HG02970 (cell line): ENCODE measurements at regions not wholly inside any gene's neighbourhood (a gene's known extent, or its start where the extent isn't known, plus 50 kb on each side); places are given as distances from the start of the nearest gene placed in this dataset.

Experiments
- ATAC-seq: cut with Tn5 transposase; IDR thresholded peaks from one replicate; pipeline ENCODE4 v1.9.1; 2021; ENCODE audit warnings: mild to moderate bottlenecking, moderate library complexity, moderate number of reproducible peaks; ENCODE audit not compliant: unreplicated experiment, low FRiP score

DNA sequence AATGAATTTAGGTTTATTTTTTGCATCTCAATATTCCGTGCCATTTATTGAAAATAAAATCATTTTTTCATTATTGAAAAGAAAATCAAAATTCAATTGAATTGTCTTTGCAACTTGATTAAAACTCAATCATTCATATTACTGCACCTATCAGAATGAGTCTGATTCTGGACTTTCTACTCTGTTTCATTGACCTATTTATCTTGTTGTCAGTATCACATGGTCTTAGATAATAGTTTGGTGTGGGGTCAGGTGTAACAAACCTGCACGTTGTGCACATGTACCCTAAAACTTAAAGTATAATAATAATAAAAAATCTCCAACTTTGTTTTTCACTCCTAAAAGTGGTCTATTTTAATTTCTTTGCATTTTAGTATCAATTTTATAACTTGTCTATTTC is 422.9 kb downstream of the RAD51AP2 start:
- no peak for ATAC-seq

DNA sequence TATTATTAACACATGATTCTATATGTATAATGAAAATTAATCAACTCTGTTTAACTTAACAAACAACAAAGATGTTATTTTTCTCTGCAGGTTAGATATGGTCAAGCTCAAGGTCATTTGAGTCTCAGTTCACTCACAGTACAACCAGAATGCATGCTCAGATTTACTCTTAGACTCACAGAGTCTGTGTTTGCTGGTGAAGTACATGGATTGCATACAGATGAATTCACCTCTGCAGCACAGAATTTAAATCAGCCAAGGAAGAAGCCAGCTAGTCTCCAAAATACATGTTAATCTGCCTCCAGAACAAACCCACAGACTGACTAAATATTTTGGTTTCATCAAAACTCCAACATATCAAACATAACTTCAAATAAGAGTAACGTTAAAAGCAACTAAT is 424.5 kb downstream of the RAD51AP2 start:
- no peak for ATAC-seq

DNA sequence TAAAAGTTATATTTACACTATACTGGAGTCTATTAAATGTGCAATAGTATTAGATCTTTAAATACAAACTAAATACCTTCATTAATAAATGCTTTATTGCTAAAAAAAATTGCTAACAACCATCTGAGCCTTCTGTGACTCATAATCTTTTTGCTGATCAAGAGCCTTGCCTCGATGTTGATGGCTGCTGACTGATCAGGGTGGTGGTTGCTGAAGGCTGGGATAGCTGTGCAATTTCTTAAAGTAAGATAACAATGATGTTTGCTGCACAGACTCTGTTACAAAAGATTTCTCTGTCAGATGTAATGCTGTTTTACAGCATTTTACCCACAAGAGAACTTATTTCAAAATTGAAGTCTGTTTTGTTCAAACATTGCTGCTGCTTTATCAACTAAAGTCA is 421.4 kb upstream of the CYRIA start:
- ATAC-seq: no peak

- ATAC-seq: no peak
Observed at GRCh38 chr2:17085546-17086202, 420.0 kb upstream of the CYRIA start.

GRCh38 chr2:17084877-17085276 is 419.2 kb upstream of the CYRIA start:
- no peak for ATAC-seq

GRCh38 chr2:17083902-17084301 is 418.3 kb upstream of the CYRIA start:
- ATAC-seq: no peak

DNA sequence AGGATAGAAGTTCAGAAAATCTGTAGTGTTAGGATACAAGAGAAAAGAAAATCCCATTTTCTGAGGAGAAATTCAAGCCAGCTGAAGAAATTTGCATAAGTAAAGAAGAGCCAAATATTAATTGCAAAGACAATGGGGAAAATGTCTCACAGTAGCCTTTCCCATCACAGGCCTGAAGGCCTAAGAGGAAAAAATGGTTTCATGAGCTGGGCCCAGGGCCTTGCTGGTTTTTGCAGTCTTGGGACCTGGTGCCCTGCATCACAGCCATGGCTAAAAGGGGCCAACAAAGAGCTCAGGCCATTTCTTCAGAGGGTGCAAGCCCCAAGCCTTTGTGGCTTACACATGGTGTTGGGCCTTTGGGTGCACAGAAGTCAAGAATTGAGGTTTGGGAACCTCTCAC is 413.6 kb upstream of the CYRIA start:
- ATAC-seq: no peak

- ATAC-seq: no peak
Observed at GRCh38 chr2:17076533-17076932, 410.9 kb upstream of the CYRIA start.

DNA sequence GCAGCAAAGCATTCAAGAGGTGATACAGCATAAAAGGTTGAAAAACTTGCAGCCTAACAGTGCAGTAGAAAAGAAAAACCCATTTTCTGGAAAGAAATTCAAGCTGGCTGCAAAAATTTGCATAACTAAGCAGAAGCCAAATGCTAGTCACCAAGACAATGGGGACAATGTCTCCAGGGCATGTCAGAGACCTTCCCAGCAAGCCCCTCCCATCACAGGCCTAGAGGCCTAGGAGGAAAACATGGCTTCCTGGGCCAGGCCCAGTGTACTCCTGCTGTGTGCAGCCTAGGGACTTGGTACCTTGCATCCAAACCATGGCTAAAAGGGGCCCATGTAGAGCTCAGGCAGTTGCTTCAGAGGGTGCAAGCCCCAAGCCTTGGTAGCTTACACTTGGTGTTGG is 405.1 kb upstream of the CYRIA start:
- ATAC-seq: no peak

DNA sequence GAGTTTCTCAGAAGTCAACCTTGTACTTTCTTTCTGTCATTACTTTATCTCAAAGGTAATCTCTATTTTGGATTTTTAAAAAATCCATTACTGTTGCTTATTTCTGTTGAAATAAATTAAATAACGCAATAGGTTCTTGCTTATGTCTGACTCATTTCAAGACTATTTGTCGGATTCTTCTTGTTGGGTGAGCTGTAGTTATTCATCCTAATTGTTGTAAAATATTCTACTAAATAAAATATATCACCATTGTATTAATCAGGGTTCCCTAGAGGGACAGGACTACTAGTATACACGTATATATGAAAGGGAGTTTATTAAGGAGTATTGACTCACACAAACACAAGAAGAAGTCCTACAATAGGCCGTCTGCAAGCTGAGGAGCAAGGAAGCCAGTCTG is 403.9 kb upstream of the CYRIA start:
- no peak for ATAC-seq

GRCh38 chr2:17068021-17068420 is 402.4 kb upstream of the CYRIA start:
- ATAC-seq: no peak

DNA sequence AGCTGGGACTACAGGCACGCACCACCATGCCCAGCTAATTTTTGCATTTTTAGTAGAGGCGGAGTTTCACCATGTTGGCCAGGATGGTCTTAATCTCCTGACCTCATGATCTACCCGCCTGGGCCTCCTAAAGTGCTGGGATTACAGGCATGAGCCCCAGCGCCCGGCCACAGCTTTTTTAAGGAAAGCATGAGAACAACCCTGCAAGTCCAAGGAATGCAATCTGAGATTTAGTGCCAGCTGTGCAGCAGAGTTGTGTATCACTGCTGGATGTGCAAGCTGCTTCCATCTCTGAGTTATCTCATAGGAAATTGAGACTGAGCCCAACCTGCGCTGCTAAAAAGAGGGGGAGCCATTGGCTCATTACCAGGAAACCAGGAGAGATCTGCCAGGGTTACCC is 399.9 kb upstream of the CYRIA start:
- no peak for ATAC-seq

GRCh38 chr2:17061028-17061427 is 395.4 kb upstream of the CYRIA start:
- ATAC-seq: no peak

DNA sequence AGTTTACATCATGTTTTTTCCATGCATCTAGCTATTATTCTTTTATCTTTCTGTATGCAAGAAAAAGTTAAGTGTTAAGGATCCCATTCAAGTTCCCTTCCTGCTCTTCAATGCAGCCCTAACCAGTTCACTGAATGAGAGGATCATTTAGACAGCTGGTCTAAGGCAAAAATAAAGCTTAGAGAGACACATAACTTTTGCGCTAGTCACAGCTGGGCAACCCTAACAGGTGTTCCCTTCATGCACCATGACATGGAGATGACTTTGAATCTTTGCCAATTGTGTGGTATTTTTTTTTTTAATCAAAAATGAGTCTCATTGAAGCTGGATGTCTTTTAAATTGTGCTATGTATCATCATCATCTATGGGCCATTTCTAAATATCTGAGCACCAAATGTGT is 393.8 kb upstream of the CYRIA start:
- ATAC-seq: no peak

- no peak for ATAC-seq
Observed at GRCh38 chr2:17058772-17059402, 393.3 kb upstream of the CYRIA start.

- no peak for ATAC-seq
Observed at GRCh38 chr2:17057109-17058017, 391.7 kb upstream of the CYRIA start.

- no peak for ATAC-seq
Observed at GRCh38 chr2:17056236-17056635, 390.6 kb upstream of the CYRIA start.

GRCh38 chr2:17052001-17052400 is 386.4 kb upstream of the CYRIA start:
- no peak for ATAC-seq

DNA sequence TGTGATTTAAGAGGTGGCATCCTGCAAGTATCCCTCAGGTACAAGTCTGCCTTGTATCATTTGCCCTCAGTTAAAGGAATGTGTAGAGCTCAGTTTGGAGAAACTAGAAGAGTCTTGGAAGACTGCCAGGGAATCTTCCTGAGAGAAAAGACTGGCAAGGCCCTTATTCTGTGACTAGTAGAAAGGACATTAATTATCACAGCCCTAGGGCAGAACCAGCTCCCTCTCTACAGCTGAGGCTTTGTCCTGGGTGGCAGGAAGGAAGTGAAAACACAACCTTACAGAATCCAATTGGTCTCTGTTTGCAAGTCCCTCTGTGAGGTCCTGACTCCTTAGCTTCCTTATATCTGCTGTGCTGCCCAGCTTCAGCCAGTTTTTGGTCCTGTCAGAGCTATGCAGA is 385.9 kb upstream of the CYRIA start:
- ATAC-seq: no peak

DNA sequence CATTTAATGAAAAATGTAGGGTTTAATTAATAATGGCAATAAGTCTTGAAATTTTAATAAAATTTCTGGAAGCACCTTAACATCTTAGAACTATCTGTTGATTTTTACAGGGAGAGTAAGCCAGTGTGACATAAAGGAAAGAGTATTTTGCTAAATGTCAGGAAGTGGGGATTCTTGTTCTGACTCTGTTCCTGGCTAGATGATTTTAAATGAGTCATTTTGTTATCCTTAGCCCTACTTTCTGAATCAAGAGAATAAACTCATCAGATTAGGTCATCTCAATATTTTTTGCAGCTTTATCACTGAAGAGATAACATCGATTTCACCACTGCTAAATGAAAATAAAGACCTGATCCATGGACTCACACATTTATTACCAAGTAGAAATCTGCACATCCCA is 377.5 kb upstream of the CYRIA start:
- ATAC-seq: no peak

DNA sequence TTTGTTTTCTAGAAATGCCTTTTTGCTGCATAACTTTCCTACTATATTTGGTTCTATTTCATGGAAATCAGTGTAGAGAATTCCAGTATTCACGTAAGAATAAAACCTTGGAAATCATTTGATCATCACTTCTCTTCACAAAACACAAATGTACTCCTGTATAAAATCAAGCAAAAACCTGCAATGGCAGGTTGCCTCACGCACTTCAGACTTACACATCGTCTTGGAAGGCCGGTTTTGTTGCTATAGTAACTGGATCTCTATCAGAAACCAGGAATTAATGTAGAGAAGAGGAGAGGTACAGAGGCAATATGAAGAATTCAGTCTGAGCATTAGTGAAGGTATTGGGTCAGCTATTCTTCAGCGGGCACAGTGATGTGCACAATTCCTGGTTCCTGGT is 370.7 kb upstream of the CYRIA start:
- no peak for ATAC-seq

GRCh38 chr2:17035010-17035409 is 369.4 kb upstream of the CYRIA start:
- no peak for ATAC-seq
